HK-2 (cell line): ENCODE measurements at regions not wholly inside any gene's neighbourhood (a gene's known extent, or its start where the extent isn't known, plus 50 kb on each side); places are given as distances from the start of the nearest gene placed in this dataset.
"Not testable (repeated sequence)": the region's sequence is repeated elsewhere in the genome, so short reads cannot be mapped to it uniquely, and the experiment has no call there.

Experiments used
- DNase-seq: peaks from one replicate; pipeline ENCODE4 v3.0.0-alpha.2; 2018; ENCODE audit not compliant: unreplicated experiment

DNA sequence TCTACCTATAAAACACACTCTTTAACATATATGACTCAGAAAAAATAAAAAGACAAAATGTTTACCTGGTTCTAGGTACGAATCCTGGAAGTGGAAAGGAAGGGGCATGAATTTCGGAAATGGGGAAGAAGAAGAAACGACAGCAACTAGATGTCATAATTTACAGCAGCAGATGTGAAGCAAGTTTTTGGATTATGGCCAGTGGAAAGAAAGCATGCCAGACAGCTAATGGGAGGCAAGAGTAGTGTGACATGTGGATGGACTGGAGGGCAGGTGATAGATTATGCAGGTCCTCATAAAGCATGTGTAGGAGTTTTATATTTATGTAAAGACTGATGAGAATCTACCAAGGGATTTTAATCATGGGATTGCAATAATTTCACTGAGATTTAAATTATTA, 279.0 kb upstream of the TACR3 start:
- DNase-seq: no peak

DNA sequence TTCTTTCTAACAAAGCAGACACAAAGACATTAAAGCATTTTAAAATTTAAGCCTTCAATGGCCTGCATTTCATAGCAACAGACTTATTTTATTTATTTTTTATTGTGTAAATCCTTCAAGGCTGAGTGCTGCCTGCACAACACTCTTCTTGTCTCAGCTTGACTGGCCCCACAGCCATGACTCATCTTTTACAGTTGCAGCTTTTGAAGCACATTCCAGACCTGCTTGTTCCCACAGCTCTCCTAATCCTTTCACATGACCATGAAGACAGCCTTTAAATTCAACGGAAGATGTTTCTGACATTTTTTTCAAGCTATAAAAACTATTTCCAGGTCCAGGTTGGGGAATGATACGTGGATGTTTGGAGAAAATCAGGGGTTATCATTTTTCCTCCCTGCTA, 276.9 kb upstream of the TACR3 start:
- peak; percentile 65 for DNase-seq

DNA sequence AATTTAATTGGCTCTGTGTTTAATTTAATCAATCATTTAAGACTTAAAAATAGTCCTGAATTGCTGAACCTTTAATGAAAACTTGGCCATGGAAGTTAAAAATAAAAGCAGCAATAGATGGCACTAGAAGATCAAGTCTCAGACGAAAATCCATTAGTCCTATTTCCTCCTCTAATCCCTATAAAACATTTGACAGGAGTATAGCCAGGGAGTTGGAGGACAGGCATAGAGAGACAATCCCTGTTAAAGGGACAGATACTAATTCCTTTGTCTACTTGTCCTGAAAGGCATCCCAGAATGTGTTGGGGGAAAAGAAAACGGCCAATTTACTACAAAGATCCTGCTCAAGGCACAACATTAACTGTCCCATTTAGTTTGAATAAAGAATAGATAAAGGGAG, 276.3 kb upstream of the TACR3 start:
- DNase-seq: no peak

DNA sequence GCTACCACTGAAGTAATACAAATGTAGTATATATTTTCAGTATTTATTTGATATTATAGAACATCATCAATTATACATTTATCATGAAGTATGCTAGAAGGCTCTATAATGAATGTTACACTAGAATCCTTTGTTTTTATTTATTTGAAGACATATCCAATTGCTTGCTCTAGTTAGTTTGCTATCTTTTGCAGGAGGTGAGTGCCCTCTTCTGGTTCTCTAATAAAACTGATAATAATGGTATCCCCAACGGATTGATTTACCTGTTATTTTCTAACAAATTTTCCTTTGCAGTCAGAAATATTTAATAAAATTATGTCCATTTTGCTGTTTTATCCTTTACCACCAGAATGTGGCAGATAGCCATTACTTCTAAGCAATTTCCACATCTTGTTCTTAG, 274.3 kb upstream of the TACR3 start:
- no peak for DNase-seq

DNA sequence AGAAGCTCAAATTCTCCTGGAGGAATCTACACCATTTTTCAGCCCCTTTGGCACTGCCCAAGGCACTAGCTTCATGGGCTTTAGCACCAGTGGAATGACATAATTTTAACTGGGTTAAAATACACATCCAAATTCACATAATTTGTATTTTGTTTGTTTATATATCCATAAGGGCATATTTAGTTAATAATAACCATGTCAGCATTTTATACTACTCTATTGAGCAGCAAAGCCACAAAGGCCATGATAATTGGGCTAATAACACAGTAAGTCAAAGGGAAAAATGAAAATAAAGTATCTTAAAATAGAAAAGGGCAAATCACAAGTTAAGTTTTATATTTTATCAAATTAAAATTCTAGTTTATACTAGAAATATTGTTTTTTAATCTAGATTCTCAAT, 262.7 kb upstream of the TACR3 start:
- no peak for DNase-seq

DNA sequence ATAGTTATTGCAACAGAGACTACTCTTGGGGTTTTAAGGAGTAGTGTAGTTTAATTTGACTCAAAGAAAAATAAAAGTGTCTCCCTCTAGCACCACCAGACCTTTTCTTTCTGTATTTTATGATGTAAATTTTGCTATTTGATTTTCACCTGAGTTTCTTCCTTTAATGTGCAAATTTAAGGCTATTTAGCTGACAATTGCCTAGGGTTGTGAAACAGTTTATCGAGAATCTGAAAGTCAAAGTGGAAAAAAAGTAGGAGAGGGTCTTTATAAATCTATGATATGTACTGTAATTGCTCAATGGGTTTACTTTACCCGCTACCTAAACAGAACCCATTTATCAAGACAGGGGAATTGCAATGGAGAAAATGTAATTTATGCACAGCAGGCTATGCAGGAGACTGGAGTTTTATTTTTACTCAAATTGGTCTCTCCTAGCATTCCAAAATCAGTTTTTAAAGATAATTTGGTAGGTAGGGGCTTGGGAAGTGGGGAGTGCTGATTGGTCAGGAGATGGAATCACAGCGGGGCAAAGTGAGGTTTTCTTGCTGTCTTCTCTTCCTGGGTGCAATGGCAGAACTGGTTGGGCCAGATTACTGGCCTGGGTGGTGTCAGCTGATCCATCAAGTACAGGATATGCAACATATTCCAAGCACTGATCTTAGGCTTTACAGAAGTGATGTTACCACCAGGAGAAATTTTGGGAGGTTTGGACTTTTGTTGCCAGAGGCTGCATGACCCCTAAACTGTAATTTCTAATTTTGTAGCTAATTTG, 228.6 kb upstream of the TACR3 start:
- DNase-seq: no peak

DNA sequence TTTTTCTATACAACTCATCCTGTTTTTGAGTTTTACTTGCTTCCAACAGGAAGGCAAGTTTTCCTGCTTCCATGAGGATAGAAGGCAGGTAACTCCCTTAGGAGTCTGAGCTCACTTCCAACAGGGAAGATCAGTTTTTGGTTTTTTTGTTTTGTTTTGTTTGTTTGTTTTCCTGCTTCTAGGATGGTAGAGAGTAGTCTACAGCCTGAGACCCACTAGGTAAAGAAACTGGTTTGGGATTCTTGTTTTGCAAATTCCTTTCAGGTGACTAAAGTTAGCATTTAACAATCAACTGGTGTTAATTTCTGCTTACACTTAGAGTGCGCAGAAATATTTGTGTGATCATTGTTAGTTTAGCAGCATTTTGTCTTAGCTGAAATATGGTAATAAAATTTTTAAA, 227.8 kb upstream of the TACR3 start:
- no peak for DNase-seq

DNA sequence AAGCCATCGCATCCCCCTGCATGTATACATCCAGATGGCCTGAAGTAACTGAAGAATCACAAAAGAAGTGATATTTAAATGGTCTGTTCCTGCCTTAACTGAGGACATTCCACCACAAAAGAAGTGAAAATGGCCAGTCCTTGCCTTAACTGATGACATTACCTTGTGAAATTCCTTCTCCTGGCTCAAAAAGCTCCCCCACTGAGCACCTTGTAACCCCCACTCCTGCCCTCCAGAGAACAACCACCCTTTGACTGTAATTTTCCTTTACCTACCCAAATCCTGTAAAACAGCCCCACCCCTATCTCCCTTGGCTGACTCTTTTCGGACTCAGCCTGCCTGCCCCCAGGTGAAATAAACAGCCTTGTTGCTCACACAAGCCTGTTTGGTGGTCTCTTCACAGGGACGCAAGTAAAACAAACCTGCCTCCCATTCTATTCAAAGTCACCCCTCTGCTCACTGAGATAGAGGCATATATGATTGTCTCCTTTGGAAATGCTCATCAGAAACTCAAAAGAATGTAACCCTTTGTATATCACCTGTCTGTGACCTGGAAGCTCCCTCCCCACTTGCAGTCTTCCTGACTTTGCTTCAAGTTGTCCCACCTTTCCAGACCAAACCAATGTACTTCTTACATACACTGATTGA, 227.0 kb upstream of the TACR3 start:
- DNase-seq: not testable (repeated sequence)

DNA sequence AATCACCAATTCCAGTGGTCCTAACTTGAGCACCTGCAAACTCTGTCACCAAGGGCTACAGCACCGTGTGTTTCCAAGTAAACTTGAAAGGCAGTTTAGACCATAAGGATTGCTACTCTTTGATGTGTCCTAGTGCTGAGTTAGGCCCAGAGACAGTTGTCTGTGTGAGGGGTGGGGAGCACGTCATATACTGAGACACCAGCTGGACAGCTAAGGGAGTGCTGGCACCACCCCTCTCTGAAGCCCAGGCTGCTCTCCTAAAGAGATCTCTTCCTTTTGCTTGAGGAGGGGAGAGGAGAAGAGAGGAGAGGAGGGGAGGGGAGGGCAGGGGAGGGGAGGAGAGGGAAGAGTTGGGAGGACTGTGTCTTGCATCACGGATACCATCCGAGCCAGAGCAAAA, 218.7 kb upstream of the TACR3 start:
- DNase-seq: no peak

DNA sequence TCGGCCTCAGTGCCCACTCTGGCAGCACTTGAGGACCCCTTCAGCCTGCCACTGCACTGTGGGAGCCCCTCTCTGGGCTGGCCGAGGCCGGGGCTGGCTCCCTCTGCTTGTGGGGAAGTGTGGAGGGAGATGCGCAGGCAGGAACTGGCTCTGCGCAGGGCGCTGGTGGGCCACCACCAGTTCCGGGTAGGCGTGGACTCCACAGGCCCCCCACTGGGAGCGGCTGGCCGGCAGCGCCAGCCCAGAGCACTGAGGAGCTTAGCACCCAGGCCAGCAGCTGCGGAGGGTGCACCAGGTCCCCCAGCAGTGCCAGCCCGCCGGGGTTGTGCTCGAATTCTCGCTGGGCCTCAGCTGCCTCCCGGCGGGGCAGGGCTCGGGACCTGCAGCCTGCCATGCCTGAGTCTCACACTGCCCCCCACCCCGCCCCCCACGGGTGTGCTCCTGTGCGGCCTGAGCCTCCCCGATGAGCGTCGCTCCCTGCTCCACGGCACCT, 216.9 kb upstream of the TACR3 start:
- no peak for DNase-seq

DNA sequence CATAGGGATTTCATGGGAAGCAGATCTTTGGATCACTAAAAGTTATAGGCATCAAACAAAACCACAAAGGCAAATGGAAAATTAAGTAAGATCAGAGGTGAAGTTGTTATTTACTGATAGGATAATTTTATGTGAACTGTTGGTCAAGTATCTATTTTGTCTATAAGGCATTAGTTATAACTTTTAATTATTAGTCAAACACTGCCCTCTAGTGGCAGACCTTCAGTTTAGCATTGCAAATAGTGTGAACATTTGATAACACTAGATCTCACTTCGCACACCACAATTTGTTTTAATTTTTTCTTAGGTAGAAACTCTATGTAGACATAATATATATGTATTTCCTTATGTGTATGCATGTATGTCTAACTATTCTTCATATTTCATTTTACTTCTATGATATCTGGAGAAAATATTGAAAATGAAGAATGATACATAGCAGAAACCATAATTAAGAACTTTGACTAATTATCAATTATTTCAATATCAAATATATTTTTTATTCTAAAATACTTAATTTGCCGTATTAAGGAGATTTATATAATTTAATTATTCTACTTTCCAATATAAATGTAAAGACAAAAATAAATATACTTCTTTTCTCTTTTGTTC, 214.5 kb upstream of the TACR3 start:
- no peak for DNase-seq

DNA sequence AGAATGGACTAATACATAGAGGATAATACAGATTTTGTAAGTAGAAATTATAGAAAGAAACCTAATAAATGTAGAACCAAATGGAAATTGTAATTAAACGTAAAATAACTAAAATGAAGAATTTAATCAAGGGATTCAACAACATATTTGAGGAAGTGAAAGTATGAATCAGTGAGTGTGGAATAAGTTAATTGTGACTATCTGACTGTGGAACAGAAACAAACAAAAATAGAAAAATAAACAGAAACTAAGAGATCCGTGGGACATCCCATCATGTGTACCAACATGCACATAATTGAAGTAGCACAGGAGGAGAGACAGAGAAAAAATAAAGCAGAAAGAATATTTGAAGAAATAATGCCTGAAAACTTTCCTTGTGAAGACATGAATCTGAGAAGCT, 208.6 kb upstream of the TACR3 start:
- DNase-seq: no peak

DNA sequence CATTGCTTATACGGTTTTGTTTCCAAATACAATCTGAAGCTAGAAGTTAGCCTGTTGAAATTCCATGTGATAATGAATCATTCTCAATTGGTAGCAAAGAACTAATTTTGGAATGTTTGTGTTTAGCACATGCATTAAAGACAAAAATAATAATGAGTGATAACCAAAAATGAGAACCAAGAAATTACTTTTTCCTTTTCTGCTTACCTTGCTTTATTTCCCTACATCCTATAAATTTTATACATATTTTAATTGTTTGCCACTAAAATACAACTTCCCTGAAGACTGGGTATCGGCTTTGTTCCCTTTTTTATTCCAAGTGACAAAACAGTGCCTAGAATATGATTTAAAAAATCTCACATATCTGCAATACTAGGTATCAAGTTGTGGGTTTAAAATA, 203.8 kb upstream of the TACR3 start:
- DNase-seq: no peak

DNA sequence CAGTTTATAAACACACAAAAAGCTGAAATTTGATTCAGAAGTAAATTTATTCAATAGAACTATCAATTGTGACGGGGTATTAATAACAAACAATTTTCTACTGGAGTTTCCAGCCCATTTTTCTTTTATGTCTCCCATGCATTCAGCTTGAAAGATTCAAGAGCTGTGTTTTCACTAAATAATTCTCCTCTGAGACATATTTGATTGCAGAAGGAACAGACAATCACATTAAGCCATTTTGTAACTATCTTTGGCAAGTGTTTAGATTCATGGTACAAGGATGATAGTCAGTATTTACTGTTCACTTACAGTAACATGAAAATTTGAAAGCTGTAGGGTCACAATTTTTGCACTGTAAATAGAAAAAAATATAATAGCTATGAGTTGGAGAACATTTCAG, 198.4 kb upstream of the TACR3 start:
- DNase-seq: no peak

DNA sequence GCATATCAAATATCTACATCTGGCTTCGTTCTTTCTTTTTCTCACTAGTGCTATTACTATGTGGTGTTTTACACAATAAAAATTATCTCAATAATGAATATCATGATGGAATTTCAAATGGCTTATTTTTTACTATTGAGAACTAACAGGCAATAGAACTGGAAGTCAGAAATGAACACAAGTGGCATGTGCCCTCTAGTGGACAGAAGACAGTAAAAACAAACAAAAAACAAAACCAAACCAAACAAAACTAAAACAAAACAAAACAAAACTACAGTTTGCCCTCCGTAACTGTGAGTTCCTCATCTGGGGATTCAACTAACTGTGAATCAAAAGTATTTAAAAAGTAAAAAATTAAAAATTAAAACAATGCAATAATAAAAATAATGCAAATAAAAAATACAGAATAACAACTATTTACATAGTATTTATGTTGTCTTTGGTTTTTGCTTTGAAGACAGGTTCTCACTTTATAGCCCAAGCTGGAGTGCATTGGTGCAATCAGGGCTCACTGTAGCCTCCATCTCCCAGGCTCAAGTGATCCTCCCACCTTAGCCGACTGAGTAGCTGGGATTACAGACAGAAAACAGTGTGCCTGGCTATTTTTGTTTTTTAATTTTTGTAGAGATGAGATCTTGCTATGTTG, 195.6 kb upstream of the TACR3 start:
- DNase-seq: no peak

DNA sequence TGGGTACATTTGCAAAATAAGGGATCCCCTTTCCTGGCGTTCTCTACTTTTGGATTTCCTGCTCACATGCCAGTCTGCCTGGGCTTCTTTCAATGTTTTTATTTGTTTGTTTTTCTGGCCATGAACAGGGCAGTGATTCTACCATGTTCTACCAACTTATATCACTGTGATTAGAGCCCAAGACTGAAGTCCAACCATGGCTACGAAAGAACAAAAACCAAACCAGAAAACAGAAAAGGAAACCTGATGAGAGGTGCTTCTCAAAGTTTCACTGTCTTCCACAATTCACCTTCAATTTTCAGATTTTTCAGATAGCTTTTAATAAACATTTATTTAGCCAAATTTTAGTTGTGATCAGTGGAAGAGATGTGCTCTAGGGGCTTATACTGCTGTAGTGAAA, 187.6 kb upstream of the TACR3 start:
- DNase-seq: no peak

DNA sequence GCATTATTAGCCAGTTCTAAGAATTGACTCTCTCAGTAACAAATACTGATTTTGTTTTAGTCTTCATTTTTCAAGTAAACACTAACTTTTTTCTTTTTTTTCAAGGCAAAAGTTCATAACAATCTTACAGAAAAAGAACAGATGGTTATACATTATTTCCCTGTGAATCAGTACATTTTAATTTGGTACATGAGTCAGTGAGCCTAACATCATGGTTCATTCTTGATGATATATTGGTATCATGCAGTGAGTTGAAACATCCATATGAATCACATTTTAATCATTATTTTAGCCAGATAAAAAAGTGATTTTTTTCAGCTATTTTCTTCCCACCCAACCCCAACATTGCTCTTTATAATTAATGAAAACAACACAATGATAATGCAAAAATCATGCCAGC, 184.3 kb upstream of the TACR3 start:
- DNase-seq: no peak

DNA sequence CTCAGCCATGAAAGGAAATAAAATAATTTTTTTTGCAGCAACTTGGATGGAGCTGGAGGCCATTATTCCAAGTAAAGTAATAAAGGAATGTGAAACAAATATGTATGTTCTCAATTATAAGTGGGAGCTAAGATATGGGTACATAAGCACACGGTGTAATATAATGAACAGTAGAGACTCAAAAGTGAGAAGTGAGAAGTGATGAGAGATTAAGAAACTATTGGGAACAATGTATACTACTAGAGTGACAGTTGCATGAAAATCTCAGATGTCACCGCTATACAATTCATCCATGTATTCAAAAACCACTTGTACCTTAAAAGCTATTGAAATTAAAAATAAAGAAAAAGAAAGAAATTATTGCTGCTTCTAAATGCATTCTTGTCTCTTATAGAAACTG, 182.9 kb upstream of the TACR3 start:
- DNase-seq: no peak

DNA sequence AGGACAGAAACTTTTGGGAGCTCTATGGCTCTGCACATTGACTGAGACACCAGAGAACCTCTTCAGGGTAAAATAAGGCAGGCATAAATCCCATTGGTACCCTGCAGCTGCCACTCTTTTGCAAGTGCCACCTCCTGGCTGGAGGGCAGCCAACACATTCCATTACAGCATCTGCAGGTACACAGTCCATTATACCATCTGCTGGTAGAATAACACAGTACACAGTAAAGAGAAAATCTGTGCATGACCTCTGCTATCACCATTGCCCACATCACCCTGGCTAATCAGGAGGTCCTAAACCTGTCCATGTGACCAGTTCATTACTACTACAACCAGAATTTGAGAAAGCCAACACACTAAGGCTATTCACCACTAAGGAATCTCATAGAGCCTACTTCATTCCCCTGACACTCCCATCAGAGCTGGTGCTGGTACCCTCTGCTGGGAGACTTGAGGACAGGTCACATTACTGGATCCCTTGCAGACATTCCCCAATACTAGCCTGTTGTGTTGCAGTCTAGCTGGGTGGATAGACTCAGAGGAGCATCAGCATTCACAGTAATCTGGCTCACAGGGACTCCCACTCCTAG, 176.2 kb upstream of the TACR3 start:
- no peak for DNase-seq

DNA sequence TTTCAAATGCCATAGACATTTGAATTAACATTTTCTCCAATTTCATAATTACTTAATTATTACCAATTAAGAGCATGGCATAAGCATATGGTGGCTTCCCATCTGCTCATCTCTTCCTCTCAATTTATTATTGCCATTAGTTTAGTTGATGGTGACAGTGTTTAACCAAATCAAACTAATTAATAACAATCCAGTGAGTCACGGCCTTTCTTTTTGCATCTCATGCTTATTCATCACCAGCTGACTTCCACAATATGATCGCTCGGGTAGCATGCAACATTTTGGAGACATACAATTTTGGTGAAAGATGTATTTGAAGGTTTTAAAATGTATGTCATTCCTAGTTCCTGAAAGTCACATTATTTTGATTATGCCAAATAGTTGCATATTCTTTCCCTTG, 172.8 kb upstream of the TACR3 start:
- DNase-seq: no peak

DNA sequence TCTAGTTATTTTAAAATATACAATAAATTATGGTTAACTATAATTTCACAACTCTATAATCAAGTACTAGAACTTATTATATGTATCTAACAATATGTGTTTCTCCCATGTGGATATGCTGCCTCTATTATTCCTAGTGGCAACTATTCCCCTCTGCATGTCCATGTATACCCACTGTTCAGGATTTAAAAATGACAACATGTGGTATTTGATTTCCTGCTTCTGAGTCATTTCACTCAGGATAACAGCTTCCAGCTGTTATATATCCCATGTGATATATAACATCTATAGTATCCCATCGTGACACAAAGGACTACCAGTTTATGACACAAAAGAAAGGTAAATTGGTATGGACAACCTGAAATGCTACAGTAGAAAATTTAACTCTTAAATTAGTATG, 167.4 kb upstream of the TACR3 start:
- DNase-seq: no peak

DNA sequence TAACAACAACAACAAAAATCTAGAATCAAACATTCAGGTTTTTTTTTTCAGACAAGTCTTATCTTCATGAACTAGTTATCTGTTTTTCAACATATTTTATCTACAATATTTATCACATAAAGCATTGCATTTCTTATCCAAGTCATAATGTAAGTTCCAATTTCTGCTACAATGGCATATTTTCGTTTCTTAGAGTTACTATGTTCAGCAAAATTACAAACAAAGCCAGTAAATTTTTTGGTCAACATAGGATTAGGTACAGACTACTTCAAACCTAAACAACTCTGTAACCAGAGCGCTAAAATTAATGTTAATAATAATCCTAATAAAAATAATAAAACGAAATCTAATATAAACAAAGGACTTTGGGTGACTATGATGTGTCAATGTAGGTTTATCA, 165.4 kb upstream of the TACR3 start:
- DNase-seq: no peak
